ENCODE measurements at regions not wholly inside any gene's neighbourhood (a gene's known extent, or its start where the extent isn't known, plus 50 kb on each side); places are given as distances from the start of the nearest gene placed in this dataset.
A peak's percentile ranks its signal among the peaks of the same experiment; 100 is the strongest.

- DNase-seq (ENCODE audit: low read depth) = no peak
- TF ChIP-seq MYC (IDR thresholded peaks at IDR 0.05; ENCODE audit: low read depth, low read length) (no peak), POLR2A (IDR thresholded peaks at IDR 0.05; ENCODE audit: extremely low read depth, insufficient read length) (no peak), CTCF (IDR thresholded peaks at IDR 0.05; ENCODE audit: low read depth, low read length) (no peak)
- TF ChIP-seq, protein P1, sequence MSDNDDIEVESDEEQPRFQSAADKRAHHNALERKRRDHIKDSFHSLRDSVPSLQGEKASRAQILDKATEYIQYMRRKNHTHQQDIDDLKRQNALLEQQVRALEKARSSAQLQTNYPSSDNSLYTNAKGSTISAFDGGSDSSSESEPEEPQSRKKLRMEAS (IDR thresholded peaks at IDR 0.05; ENCODE audit: low read depth, low read length) = no peak
- no peak overlapping the region for H3K4me3 ChIP-seq (ENCODE audit: low read depth, low read length)
These were observed 239.7 kb downstream of the BCAT1 start for GRCh38 chr12:24709216-24709615.

GRCh38 chr12:24708718-24709117 is 240.2 kb downstream of the BCAT1 start:
- TF ChIP-seq POLR2A (IDR thresholded peaks at IDR 0.05; ENCODE audit: extremely low read depth, insufficient read length) = no peak
- TF ChIP-seq, protein P1 (IDR thresholded peaks at IDR 0.05; ENCODE audit: low read depth, low read length) = no peak
- TF ChIP-seq CTCF (IDR thresholded peaks at IDR 0.05; ENCODE audit: low read depth, low read length) = no peak
- no peak for TF ChIP-seq MYC (IDR thresholded peaks at IDR 0.05; ENCODE audit: low read depth, low read length)
- no peak for DNase-seq (ENCODE audit: low read depth)
- no peak overlapping the region for H3K4me3 ChIP-seq (ENCODE audit: low read depth, low read length)

GRCh38 chr12:24708043-24708442 is 240.9 kb downstream of the BCAT1 start:
- no peak overlapping the region for H3K4me3 ChIP-seq (ENCODE audit: low read depth, low read length)
- TF ChIP-seq, protein P1 (IDR thresholded peaks at IDR 0.05; ENCODE audit: low read depth, low read length) = no peak
- no peak for TF ChIP-seq POLR2A (IDR thresholded peaks at IDR 0.05; ENCODE audit: extremely low read depth, insufficient read length)
- no peak for TF ChIP-seq MYC (IDR thresholded peaks at IDR 0.05; ENCODE audit: low read depth, low read length)
- TF ChIP-seq CTCF (IDR thresholded peaks at IDR 0.05; ENCODE audit: low read depth, low read length) = no peak
- no peak for DNase-seq (ENCODE audit: low read depth)

DNA sequence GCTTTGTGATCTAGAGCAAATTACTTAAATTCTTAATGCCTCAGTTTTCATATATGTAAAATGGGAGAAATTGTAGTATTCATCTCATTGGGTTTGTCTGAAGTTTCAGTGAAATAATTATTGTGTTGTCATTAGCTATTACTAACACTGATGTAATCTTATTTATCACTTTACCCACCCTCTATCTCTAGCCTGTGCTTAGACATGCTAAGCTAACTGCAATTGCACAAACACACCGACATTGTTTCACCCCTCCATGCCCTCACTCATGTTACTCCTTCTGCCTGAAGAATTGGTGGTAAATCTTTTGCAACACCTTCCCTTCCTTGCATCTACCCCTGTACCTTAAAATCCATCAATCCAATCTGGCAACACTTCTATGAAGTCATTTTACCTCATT is 241.6 kb downstream of the BCAT1 start:
- no peak for DNase-seq (ENCODE audit: low read depth)
- no peak overlapping the region for H3K4me3 ChIP-seq (ENCODE audit: low read depth, low read length)
- TF ChIP-seq POLR2A (IDR thresholded peaks at IDR 0.05; ENCODE audit: extremely low read depth, insufficient read length) = no peak
- no peak for TF ChIP-seq CTCF (IDR thresholded peaks at IDR 0.05; ENCODE audit: low read depth, low read length)
- TF ChIP-seq, protein P1 (IDR thresholded peaks at IDR 0.05; ENCODE audit: low read depth, low read length) = no peak
- TF ChIP-seq MYC (IDR thresholded peaks at IDR 0.05; ENCODE audit: low read depth, low read length) = no peak

DNA sequence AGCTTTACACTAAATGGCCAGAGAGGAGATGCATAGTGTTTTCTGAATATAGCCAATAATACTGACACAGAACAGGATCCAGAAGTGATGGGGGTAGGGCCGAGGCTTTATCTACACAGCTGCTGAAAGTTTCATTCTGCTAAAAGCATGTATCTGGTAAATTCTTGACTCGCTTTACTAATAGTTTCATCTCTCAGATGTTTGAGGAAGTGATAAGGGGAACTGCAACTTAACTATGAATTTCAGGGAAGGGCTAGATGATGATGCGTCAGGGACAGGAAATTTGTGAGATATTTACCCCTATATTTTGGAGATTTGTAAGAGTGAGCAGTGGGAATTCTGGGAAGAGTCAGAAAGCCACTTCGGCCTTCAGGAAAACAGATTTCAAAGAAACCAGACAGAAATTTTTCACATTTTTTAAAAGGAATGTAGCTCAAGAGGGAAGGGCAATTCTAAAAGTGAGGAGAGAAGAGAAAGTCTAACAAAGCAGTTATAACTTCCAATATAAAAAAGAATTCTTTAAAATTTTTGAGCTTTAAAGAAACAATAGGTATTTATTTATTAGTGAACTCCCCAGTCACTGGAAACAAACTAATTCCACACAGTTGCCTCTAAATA is 243.1 kb downstream of the BCAT1 start:
- peak; percentile 27 for DNase-seq (ENCODE audit: low read depth)
- no peak for TF ChIP-seq CTCF (IDR thresholded peaks at IDR 0.05; ENCODE audit: low read depth, low read length)
- TF ChIP-seq POLR2A (IDR thresholded peaks at IDR 0.05; ENCODE audit: extremely low read depth, insufficient read length) = no peak
- no peak for TF ChIP-seq MYC (IDR thresholded peaks at IDR 0.05; ENCODE audit: low read depth, low read length)
- TF ChIP-seq, protein P1 (IDR thresholded peaks at IDR 0.05; ENCODE audit: low read depth, low read length) = no peak
- H3K4me3 ChIP-seq (ENCODE audit: low read depth, low read length) = no peak overlapping the region

All from NB4 (cell line).